GM23338 (cell line): ENCODE measurements at regions not wholly inside any gene's neighbourhood (a gene's known extent, or its start where the extent isn't known, plus 50 kb on each side); places are given as distances from the start of the nearest gene placed in this dataset.

Source experiments
- ATAC-seq: fragments of 200-7000 bp; cut with Tn5 transposase; 3 replicates; pipeline ENCODE4 v1.9.1; 2020
- DNase-seq: peaks from one replicate; pipeline ENCODE4 v3.0.0-alpha.2; 2015; ENCODE audit warnings: low spot score
- H2AFZ ChIP-seq: fragments of 200-600 bp; sonication (generic); 2 replicates; pipeline ENCODE4 v1.8.0; 2016; ENCODE audit warnings: antibody characterized with exemption, mild to moderate bottlenecking, moderate library complexity
- H3F3A ChIP-seq: fragments of 200-600 bp; sonication (generic); replicated peaks from 2 replicates; pipeline ENCODE4 v1.8.0; 2017; ENCODE audit warnings: antibody characterized with exemption, mixed run types, low read depth
- H3K27ac ChIP-seq: fragments of 200-600 bp; sonication (generic); 2 replicates; pipeline ENCODE4 v1.6.1; 2016; ENCODE audit warnings: low read depth
- H3K27me3 ChIP-seq: fragments of 200-600 bp; sonication (generic); 2 replicates; pipeline ENCODE4 v1.8.0; 2016; ENCODE audit warnings: mild to moderate bottlenecking, mixed run types, moderate library complexity; ENCODE audit not compliant: insufficient read depth
- H3K36me3 ChIP-seq: fragments of 200-600 bp; sonication (generic); 2 replicates; pipeline ENCODE4 v1.8.0; 2016; ENCODE audit warnings: mild to moderate bottlenecking; ENCODE audit not compliant: insufficient read depth
- H3K4me1 ChIP-seq: fragments of 200-600 bp; sonication (generic); 2 replicates; pipeline ENCODE4 v1.8.0; 2016; ENCODE audit warnings: mild to moderate bottlenecking, moderate library complexity; ENCODE audit not compliant: insufficient read depth
- H3K4me2 ChIP-seq: fragments of 200-600 bp; sonication (generic); 2 replicates; pipeline ENCODE4 v1.7.1; 2017; ENCODE audit warnings: mixed run types
- H3K4me3 ChIP-seq: fragments of 200-600 bp; sonication (generic); 2 replicates; pipeline ENCODE4 v1.6.1; 2016; ENCODE audit warnings: mixed run types
- H3K79me2 ChIP-seq: fragments of 200-600 bp; sonication (generic); replicated peaks from 2 replicates; pipeline ENCODE4 v1.8.0; 2017; ENCODE audit warnings: mild to moderate bottlenecking; ENCODE audit not compliant: insufficient read depth
- H3K9me2 ChIP-seq: fragments of 200-600 bp; sonication (generic); 2 replicates; pipeline ENCODE4 v1.8.0; 2017; ENCODE audit not compliant: insufficient read depth
- H4K20me1 ChIP-seq: fragments of 200-600 bp; sonication (generic); replicated peaks from 2 replicates; pipeline ENCODE4 v1.8.0; 2017; ENCODE audit warnings: mild to moderate bottlenecking; ENCODE audit not compliant: insufficient read depth
- H3K27ac Mint-ChIP-seq: 2 replicates; pipeline ENCODE4 v1.8.0; 2020; ENCODE audit warnings: inconsistent platforms, mild to moderate bottlenecking, moderate library complexity, mixed read lengths
- H3K27me3 Mint-ChIP-seq: 3 replicates; pipeline ENCODE4 v1.8.0; 2022; ENCODE audit warnings: low read depth, mild to moderate bottlenecking, moderate library complexity, mixed read lengths, inconsistent platforms; ENCODE audit not compliant: insufficient read depth, poor library complexity
- H3K36me3 Mint-ChIP-seq: 3 replicates; pipeline ENCODE4 v1.8.0; 2021; ENCODE audit warnings: low read depth, mild to moderate bottlenecking, inconsistent platforms, moderate library complexity, mixed read lengths
- H3K4me1 Mint-ChIP-seq: 3 replicates; pipeline ENCODE4 v1.8.0; 2020; ENCODE audit warnings: mild to moderate bottlenecking, inconsistent platforms, mixed read lengths
- H3K4me3 Mint-ChIP-seq: 3 replicates; pipeline ENCODE4 v1.8.0; 2021; ENCODE audit warnings: moderate library complexity, mild to moderate bottlenecking, inconsistent platforms, mixed read lengths
- H3K9me3 Mint-ChIP-seq: 3 replicates; pipeline ENCODE4 v1.8.0; 2020; ENCODE audit warnings: moderate library complexity, mild to moderate bottlenecking, inconsistent platforms, mixed read lengths
- CREB1 ChIP-seq: fragments of 250-450 bp; sonication (Bioruptor Pico); IDR thresholded peaks from 2 replicates; pipeline ENCODE4 v1.5.0; 2020; ENCODE audit warnings: low read depth, mild to moderate bottlenecking, moderate library complexity
- EZH2phosphoT487 ChIP-seq: fragments of 200-600 bp; sonication (generic); IDR thresholded peaks from one replicate; pipeline ENCODE4 v1.8.1; 2018; ENCODE audit warnings: antibody characterized with exemption; ENCODE audit not compliant: unreplicated experiment
- JUNB ChIP-seq: IDR thresholded peaks from one replicate; pipeline ENCODE4 v1.6.1; 2016; ENCODE audit warnings: antibody characterized with exemption; ENCODE audit not compliant: unreplicated experiment
- NANOG ChIP-seq: IDR thresholded peaks from 2 replicates; pipeline ENCODE4 v1.6.1; 2016; ENCODE audit warnings: antibody characterized with exemption, borderline replicate concordance
- POLR2AphosphoS5 ChIP-seq: IDR thresholded peaks from 2 replicates; pipeline ENCODE4 v1.6.1; 2016; ENCODE audit warnings: antibody characterized with exemption, low read depth
- REST ChIP-seq: IDR thresholded peaks from one replicate; pipeline ENCODE4 v1.6.1; 2018; ENCODE audit warnings: antibody characterized with exemption; ENCODE audit not compliant: unreplicated experiment
- STAT1 ChIP-seq: IDR thresholded peaks from one replicate; pipeline ENCODE4 v1.6.1; 2016; ENCODE audit warnings: antibody characterized with exemption; ENCODE audit not compliant: unreplicated experiment
- ZNF331 ChIP-seq: fragments of 250-450 bp; sonication (Bioruptor Pico); IDR thresholded peaks from 2 replicates; pipeline ENCODE4 v1.5.0; 2020; ENCODE audit warnings: low read depth, mild to moderate bottlenecking, moderate library complexity

- TF ChIP-seq POLR2AphosphoS5 (no peak), EZH2phosphoT487 (no peak), REST (no peak), NANOG (no peak)
Observed at GRCh38 chr6:19175023-19175422, 662.1 kb upstream of the ID4 start (continued).

- no peak overlapping the region for H3K27ac Mint-ChIP-seq
- H3K36me3 Mint-ChIP-seq: peaks cover 14% of the 10 kb centered on the region
- peaks cover 3% of the 10 kb centered on the region for H3K27me3 Mint-ChIP-seq
- DNase-seq: no peak
- H3K36me3 ChIP-seq: no peaks in the 10 kb centered on the region
- no peak overlapping the region for H2AFZ ChIP-seq
- H3K4me3 ChIP-seq: no peak overlapping the region
- H3K9me3 Mint-ChIP-seq: peaks cover 21% of the 10 kb centered on the region
- no peak for ATAC-seq
- H3F3A ChIP-seq: no peaks in the 10 kb centered on the region
- H4K20me1 ChIP-seq: no peaks in the 10 kb centered on the region
- H3K4me2 ChIP-seq: no peak overlapping the region
- no peak for TF ChIP-seq ZNF331 (CRISPR knock-in tag)
- no peaks in the 10 kb centered on the region; the same call in 2 of the 3 replicates for H3K4me1 Mint-ChIP-seq
- H3K4me3 Mint-ChIP-seq: no peak overlapping the region
- H3K27ac ChIP-seq: no peak overlapping the region
- H3K27me3 ChIP-seq: no peaks in the 10 kb centered on the region
- H3K4me1 ChIP-seq: no peaks in the 10 kb centered on the region
- peaks cover 6% of the 10 kb centered on the region for H3K9me2 ChIP-seq
- H3K79me2 ChIP-seq: no peaks in the 10 kb centered on the region
Observed at GRCh38 chr6:19180348-19181072, 656.7 kb upstream of the ID4 start.

GRCh38 chr6:19181211-19181610, 656.0 kb upstream of the ID4 start:
- H3K4me3 Mint-ChIP-seq: no peak overlapping the region
- TF ChIP-seq CREB1: no peak
- TF ChIP-seq POLR2AphosphoS5: no peak
- TF ChIP-seq EZH2phosphoT487: no peak
- TF ChIP-seq STAT1: no peak
- no peak for TF ChIP-seq JUNB
- TF ChIP-seq ZNF331 (CRISPR knock-in tag): no peak

More at GRCh38 chr6:19181211-19181610, 656.0 kb upstream of the ID4 start:
- Mint-ChIP-seq H3K9me3 (peaks cover 21% of the 10 kb centered on the region), H3K4me1 (no peaks in the 10 kb centered on the region; the same call in 2 of the 3 replicates), H3K27ac (no peak overlapping the region), H3K36me3 (peaks cover 14% of the 10 kb centered on the region), H3K27me3 (peaks cover 3% of the 10 kb centered on the region)
- no peaks in the 10 kb centered on the region for H3K36me3 ChIP-seq
- H3K9me2 ChIP-seq: peaks cover 6% of the 10 kb centered on the region
- H2AFZ ChIP-seq: no peak overlapping the region
- no peaks in the 10 kb centered on the region for H3K79me2 ChIP-seq
- H4K20me1 ChIP-seq: no peaks in the 10 kb centered on the region
- ATAC-seq (no peak), DNase-seq (no peak)
- H3K27ac ChIP-seq: no peak overlapping the region
- H3F3A ChIP-seq: no peaks in the 10 kb centered on the region
- no peaks in the 10 kb centered on the region for H3K27me3 ChIP-seq
- no peak overlapping the region for H3K4me3 ChIP-seq
- no peak overlapping the region for H3K4me2 ChIP-seq
- no peaks in the 10 kb centered on the region for H3K4me1 ChIP-seq
